Posterior vena cava (tissue), 2 donors: ENCODE measurements at regions not wholly inside any gene's neighbourhood (a gene's known extent, or its start where the extent isn't known, plus 50 kb on each side); places are given as distances from the start of the nearest gene placed in this dataset.
"Not testable (repeated sequence)": the region's sequence is repeated elsewhere in the genome, so short reads cannot be mapped to it uniquely, and the experiment has no call there.

Experiments
- DNase-seq: peaks from one replicate; pipeline ENCODE4 v3.0.0-alpha.2; 2020; ENCODE audit warnings: low spot score
- intact Hi-C, 2 donors: fragments of 100-400 bp; cut with DNase I; formaldehyde crosslinking; loops; one replicate each; pipeline versions ENCODE4 v1.14.1 to v1.14.2; 2022 to 2023
- donor health status: DM: yes; HTN: yes; CAD: no.
- donor health status: DM: yes; HTN: yes; CAD: no.

- intact Hi-C loops, result no loop called here
- DNase-seq, result no peak
Measured at GRCh38 chrX:143231492-143231891, 205.8 kb downstream of the SPANXN4 start.

- intact Hi-C loops, DNase-seq: not testable (repeated sequence)
Measured at GRCh38 chrX:143228600-143228999, 202.9 kb downstream of the SPANXN4 start.

- no peak for DNase-seq
- intact Hi-C loops, result no loop called here
Measured at GRCh38 chrX:143206966-143207365, 181.2 kb downstream of the SPANXN4 start.

- DNase-seq, result no peak
- intact Hi-C loops, result no loop called here
Measured at GRCh38 chrX:143171703-143172102, 146.0 kb downstream of the SPANXN4 start.

GRCh38 chrX:143165778-143166177 lies 140.1 kb downstream of the SPANXN4 start:
- intact Hi-C loops, result no loop called here
- DNase-seq, result no peak

- intact Hi-C loops, result no loop called here
- no peak for DNase-seq
Measured at GRCh38 chrX:143139681-143140080, 114.0 kb downstream of the SPANXN4 start.

GRCh38 chrX:143121477-143121876 lies 95.7 kb downstream of the SPANXN4 start:
- DNase-seq, result no peak
- intact Hi-C loops, result no loop called here

GRCh38 chrX:143115466-143115865 lies 89.7 kb downstream of the SPANXN4 start:
- intact Hi-C loops, result no loop called here

GRCh38 chrX:143095816-143096215 lies 70.1 kb downstream of the SPANXN4 start:
- intact Hi-C loops, result no loop called here
- DNase-seq, result no peak

More at GRCh38 chrX:143115466-143115865, 89.7 kb downstream of the SPANXN4 start:
- DNase-seq, result no peak

GRCh38 chrX:143095321-143095720 lies 69.6 kb downstream of the SPANXN4 start:
- DNase-seq, result no peak
- intact Hi-C loops, result no loop called here

- no peak for DNase-seq
- intact Hi-C loops, result no loop called here
Measured at GRCh38 chrX:143094417-143095023, 68.8 kb downstream of the SPANXN4 start.
